DND-41 (cell line): ENCODE measurements at regions not wholly inside any gene's neighbourhood (a gene's known extent, or its start where the extent isn't known, plus 50 kb on each side); places are given as distances from the start of the nearest gene placed in this dataset.

ENCODE experiments used
- ATAC-seq: fragments of 200-7000 bp; cut with Tn5 transposase; 3 replicates; pipeline ENCODE4 v1.9.1; 2021; ENCODE audit warnings: low read depth; ENCODE audit not compliant: insufficient read depth
- DNase-seq: peaks from one replicate; pipeline ENCODE4 v3.0.0-alpha.2; 2020
- H2AFZ ChIP-seq: 2 replicates; pipeline ENCODE4 v1.6.0; 2012; ENCODE audit warnings: low read depth, low read length
- H3K27ac ChIP-seq: 2 replicates; pipeline ENCODE4 v1.5.1; 2012; ENCODE audit warnings: low read length, inconsistent platforms
- H3K27me3 ChIP-seq: fragments of 200-600 bp; sonication (generic); 2 replicates; pipeline ENCODE4 v1.6.0; 2012; ENCODE audit warnings: low read length, mild to moderate bottlenecking, inconsistent platforms; ENCODE audit not compliant: insufficient read depth, poor library complexity
- H3K36me3 ChIP-seq: 2 replicates; pipeline ENCODE4 v1.5.1; 2012; ENCODE audit warnings: low read length, inconsistent platforms; ENCODE audit not compliant: insufficient read depth
- H3K4me1 ChIP-seq: 2 replicates; pipeline ENCODE4 v1.5.1; 2012; ENCODE audit warnings: mild to moderate bottlenecking, low read length; ENCODE audit not compliant: insufficient read depth
- H3K4me2 ChIP-seq: 2 replicates; pipeline ENCODE4 v1.6.0; 2012; ENCODE audit warnings: mild to moderate bottlenecking, moderate library complexity, low read length, inconsistent platforms; ENCODE audit not compliant: insufficient read depth
- H3K4me3 ChIP-seq, 2 experiments: fragments of 200-600 bp in 1 of 2; shearing (Covaris generic) in 1 of 2; 2 replicates each; pipeline ENCODE4 v1.5.1; 2012 to 2016; ENCODE audit warnings: inconsistent platforms in 2 of 2, low read length in 2 of 2, mild to moderate bottlenecking in 2 of 2, low read depth in 1 of 2, moderate library complexity in 1 of 2
- H3K79me2 ChIP-seq: 2 replicates; pipeline ENCODE4 v1.6.0; 2012; ENCODE audit warnings: low read length, inconsistent platforms; ENCODE audit not compliant: insufficient read depth
- H3K9ac ChIP-seq: 2 replicates; pipeline ENCODE4 v1.6.0; 2012; ENCODE audit warnings: low read depth, mild to moderate bottlenecking, inconsistent platforms, low read length, moderate library complexity
- H3K9me3 ChIP-seq: 2 replicates; pipeline ENCODE4 v1.5.1; 2012; ENCODE audit warnings: low read length, moderate library complexity, mild to moderate bottlenecking, inconsistent platforms; ENCODE audit not compliant: insufficient read depth, severe bottlenecking
- H4K20me1 ChIP-seq: 2 replicates; pipeline ENCODE4 v1.6.0; 2012; ENCODE audit warnings: low read length; ENCODE audit not compliant: insufficient read depth
- CTCF ChIP-seq: IDR thresholded peaks from 2 replicates; pipeline ENCODE4 v1.5.1; 2012; ENCODE audit warnings: borderline replicate concordance, low read length, moderate library complexity, mild to moderate bottlenecking; ENCODE audit not compliant: poor library complexity, severe bottlenecking; ENCODE audit errors: extremely low read depth
- EZH2 ChIP-seq: IDR thresholded peaks from 3 replicates; pipeline ENCODE4 v1.6.1; 2012; ENCODE audit warnings: borderline replicate concordance, low read depth, mild to moderate bottlenecking, moderate library complexity, low read length, inconsistent platforms; ENCODE audit not compliant: severe bottlenecking

DNA sequence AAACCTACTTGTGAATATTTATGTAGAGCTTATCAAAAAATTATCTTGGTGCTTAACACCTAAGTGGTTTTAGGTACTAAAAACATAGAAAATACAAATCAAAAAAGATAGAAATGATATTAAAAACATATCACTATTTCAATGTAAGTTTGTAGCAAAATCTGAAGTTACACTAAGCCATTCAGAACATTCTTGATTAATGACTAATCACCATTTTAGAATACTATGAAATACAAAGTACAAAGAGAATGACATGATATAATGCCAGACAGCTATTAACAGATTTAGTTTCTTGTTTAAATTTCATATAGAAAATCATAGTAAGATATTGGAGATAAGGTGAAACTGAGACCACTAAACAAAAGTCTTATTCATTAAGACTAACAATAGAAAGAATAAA is 169.7 kb upstream of the AGTR1 start:
- Histone ChIP-seq H2AFZ (no peak overlapping the region), H3K4me3 (no peak overlapping the region), H3K9me3 (no peaks in the 10 kb centered on the region), H4K20me1 (no peaks in the 10 kb centered on the region), H3K4me1 (no peaks in the 10 kb centered on the region), H3K27me3 (no peaks in the 10 kb centered on the region), H3K9ac (no peak overlapping the region), H3K36me3 (no peaks in the 10 kb centered on the region), H3K79me2 (no peaks in the 10 kb centered on the region), H3K27ac (no peak overlapping the region), H3K4me2 (no peak overlapping the region)
- no peak for TF ChIP-seq CTCF
- DNase-seq = no peak
- ATAC-seq = no peak

- no peaks in the 10 kb centered on the region for H3K36me3 ChIP-seq
- H2AFZ ChIP-seq = no peak overlapping the region
- no peaks in the 10 kb centered on the region for H3K9me3 ChIP-seq
- H3K27ac ChIP-seq = no peak overlapping the region
- H4K20me1 ChIP-seq = no peaks in the 10 kb centered on the region
- H3K4me3 ChIP-seq = no peak overlapping the region
- no peaks in the 10 kb centered on the region for H3K79me2 ChIP-seq
- no peaks in the 10 kb centered on the region for H3K27me3 ChIP-seq
- H3K4me1 ChIP-seq = no peaks in the 10 kb centered on the region
- H3K4me2 ChIP-seq = no peak overlapping the region
- H3K9ac ChIP-seq = no peak overlapping the region
- DNase-seq = no peak
- no peak for ATAC-seq
- no peak for TF ChIP-seq CTCF
- TF ChIP-seq EZH2 = no peak
Observed at GRCh38 chr3:148531836-148532235, 165.9 kb upstream of the AGTR1 start.

DNA sequence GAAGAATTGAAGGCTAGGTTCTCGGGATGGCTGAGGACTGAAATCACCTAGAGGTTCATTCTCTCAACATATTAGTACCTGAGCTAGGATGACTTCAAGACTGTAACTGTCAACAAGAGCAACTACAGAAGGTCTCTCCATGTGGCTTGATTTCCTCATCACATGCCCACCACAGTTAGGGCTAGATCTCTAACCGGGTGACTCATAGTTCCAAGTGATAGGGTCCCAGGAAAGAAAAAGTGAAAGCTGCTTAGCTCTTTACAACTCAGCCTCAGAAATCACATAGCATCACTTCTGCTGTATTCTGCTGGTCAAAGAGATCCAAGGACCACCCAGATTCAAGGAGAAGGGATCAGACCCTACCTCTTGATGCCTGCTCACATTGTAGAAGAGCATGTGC is 165.4 kb upstream of the AGTR1 start:
- Histone ChIP-seq H3K27ac (no peak overlapping the region), H3K36me3 (no peaks in the 10 kb centered on the region), H3K9me3 (no peaks in the 10 kb centered on the region), H4K20me1 (no peaks in the 10 kb centered on the region), H3K27me3 (no peaks in the 10 kb centered on the region), H2AFZ (no peak overlapping the region), H3K4me2 (no peak overlapping the region), H3K4me1 (no peaks in the 10 kb centered on the region), H3K4me3 (no peak overlapping the region), H3K9ac (no peak overlapping the region), H3K79me2 (no peaks in the 10 kb centered on the region)
- TF ChIP-seq CTCF (no peak), EZH2 (no peak)
- ATAC-seq (no peak), DNase-seq (no peak)

DNA sequence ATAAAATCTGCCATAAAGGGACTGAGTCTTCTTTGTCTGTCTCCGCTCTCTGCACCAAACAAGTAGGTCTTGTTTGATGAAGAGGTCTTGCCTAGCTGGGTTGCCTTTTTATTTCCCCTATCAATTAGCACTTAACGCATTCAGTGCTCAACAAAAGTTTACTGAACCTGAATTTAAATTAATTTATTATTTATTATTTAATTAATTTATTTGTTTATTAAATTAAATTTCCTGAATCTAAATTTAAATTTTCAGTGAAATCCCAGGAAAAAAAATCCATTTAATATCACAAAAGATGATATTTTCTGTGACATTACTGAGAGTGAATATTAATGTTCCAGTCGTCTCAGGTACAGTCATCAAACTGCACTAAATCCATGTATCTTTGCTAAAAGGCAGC is 164.9 kb upstream of the AGTR1 start:
- H3K9me3 ChIP-seq = no peaks in the 10 kb centered on the region
- no peak overlapping the region for H3K4me3 ChIP-seq
- ATAC-seq (no peak), DNase-seq (no peak)
- H3K36me3 ChIP-seq = no peaks in the 10 kb centered on the region
- H4K20me1 ChIP-seq = no peaks in the 10 kb centered on the region
- H3K27me3 ChIP-seq = no peaks in the 10 kb centered on the region
- no peak overlapping the region for H2AFZ ChIP-seq
- no peaks in the 10 kb centered on the region for H3K4me1 ChIP-seq
- no peak overlapping the region for H3K4me2 ChIP-seq
- TF ChIP-seq CTCF (no peak), EZH2 (no peak)
- H3K9ac ChIP-seq = no peak overlapping the region
- no peak overlapping the region for H3K27ac ChIP-seq
- H3K79me2 ChIP-seq = no peaks in the 10 kb centered on the region
